Loucy (cell line): ENCODE measurements at regions not wholly inside any gene's neighbourhood (a gene's known extent, or its start where the extent isn't known, plus 50 kb on each side); places are given as distances from the start of the nearest gene placed in this dataset.
"Not testable (repeated sequence)": the region's sequence is repeated elsewhere in the genome, so short reads cannot be mapped to it uniquely, and the experiment has no call there.

ENCODE experiments used
- H2AFZ ChIP-seq: fragments of 200-600 bp; sonication (generic); 2 replicates; pipeline ENCODE4 v1.6.0; 2016; ENCODE audit warnings: antibody characterized with exemption, mild to moderate bottlenecking, low read length, moderate library complexity
- H3F3A ChIP-seq: fragments of 200-600 bp; 2 replicates; pipeline ENCODE4 v1.6.0; 2016; ENCODE audit warnings: antibody characterized with exemption, low read depth, mild to moderate bottlenecking
- H3K27me3 ChIP-seq: fragments of 200-600 bp; sonication (generic); 2 replicates; pipeline ENCODE4 v1.6.1; 2014; ENCODE audit warnings: low read length, mild to moderate bottlenecking; ENCODE audit not compliant: insufficient read depth, poor library complexity, severe bottlenecking
- H3K36me3 ChIP-seq: fragments of 200-600 bp; sonication (generic); 2 replicates; pipeline ENCODE4 v1.6.1; 2016; ENCODE audit warnings: low read length; ENCODE audit not compliant: insufficient read depth
- H3K4me1 ChIP-seq: fragments of 200-600 bp; sonication (generic); 2 replicates; pipeline ENCODE4 v1.5.1; 2014; ENCODE audit warnings: low read length, mild to moderate bottlenecking; ENCODE audit not compliant: insufficient read depth, poor library complexity, severe bottlenecking
- H3K4me2 ChIP-seq: fragments of 200-600 bp; sonication (generic); 2 replicates; pipeline ENCODE4 v1.6.0; 2014; ENCODE audit warnings: antibody characterized with exemption, low read length, low read depth, mild to moderate bottlenecking; ENCODE audit not compliant: poor library complexity, severe bottlenecking
- H3K4me3 ChIP-seq: fragments of 200-600 bp; sonication (generic); 2 replicates; pipeline ENCODE4 v1.5.1; 2014; ENCODE audit warnings: low read length, mild to moderate bottlenecking, mixed read lengths; ENCODE audit not compliant: poor library complexity, severe bottlenecking
- H3K79me2 ChIP-seq: fragments of 200-600 bp; sonication (generic); 2 replicates; pipeline ENCODE4 v1.6.1; 2014; ENCODE audit warnings: low read length; ENCODE audit not compliant: insufficient read depth
- H3K9ac ChIP-seq: fragments of 200-600 bp; sonication (generic); 2 replicates; pipeline ENCODE4 v1.6.0; 2014; ENCODE audit warnings: mild to moderate bottlenecking, low read depth, low read length, moderate library complexity; ENCODE audit not compliant: poor library complexity, severe bottlenecking
- H3K9me2 ChIP-seq: fragments of 200-600 bp; sonication (generic); replicated peaks from 2 replicates; pipeline ENCODE4 v1.6.1; 2016; ENCODE audit warnings: low read depth, low read length, mixed read lengths
- H3K9me3 ChIP-seq: fragments of 200-600 bp; sonication (generic); 2 replicates; pipeline ENCODE4 v1.6.1; 2014; ENCODE audit warnings: mild to moderate bottlenecking, antibody characterized with exemption, low read length, low read depth; ENCODE audit not compliant: insufficient read depth
- H4K20me1 ChIP-seq: fragments of 200-600 bp; sonication (generic); 2 replicates; pipeline ENCODE4 v1.6.0; 2014; ENCODE audit warnings: antibody characterized with exemption, low read length, mild to moderate bottlenecking; ENCODE audit not compliant: insufficient read depth, poor library complexity, severe bottlenecking
- CTCF ChIP-seq: fragments of 200-600 bp; sonication (generic); conservative IDR thresholded peaks from 2 replicates; pipeline ENCODE4 v1.5.1; 2014; ENCODE audit warnings: mild to moderate bottlenecking, antibody characterized with exemption, low read length
- EZH2phosphoT487 ChIP-seq: fragments of 200-600 bp; IDR thresholded peaks from 2 replicates; pipeline ENCODE4 v1.6.1; 2018; ENCODE audit warnings: antibody characterized with exemption, mild to moderate bottlenecking, moderate library complexity, borderline replicate concordance

DNA sequence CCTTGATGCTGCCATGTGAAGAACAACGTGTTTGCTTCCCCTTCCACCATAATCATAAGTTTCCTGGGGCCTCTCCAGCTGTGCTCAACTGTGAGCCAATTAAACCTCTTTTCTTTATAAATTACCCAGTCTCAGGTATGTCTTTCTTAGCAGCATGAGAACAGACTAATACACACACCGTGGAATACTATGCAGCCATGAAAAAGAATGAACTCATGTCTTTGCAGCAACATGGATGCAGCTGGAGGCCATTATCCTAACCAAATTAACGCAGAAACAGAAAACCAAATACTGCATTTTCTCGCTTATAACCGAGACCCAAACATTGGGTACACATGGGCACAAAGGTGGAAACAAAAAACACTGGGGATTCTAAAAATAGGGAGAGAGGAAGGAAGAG, 286.7 kb upstream of the MINDY3 start:
- Histone ChIP-seq H3K9me2 (no peaks in the 10 kb centered on the region), H3K36me3 (no peaks in the 10 kb centered on the region), H2AFZ (no peak overlapping the region), H3F3A (no peaks in the 10 kb centered on the region), H3K27me3 (no peaks in the 10 kb centered on the region), H3K79me2 (no peaks in the 10 kb centered on the region), H3K9me3 (no peaks in the 10 kb centered on the region), H3K4me1 (no peaks in the 10 kb centered on the region), H3K4me2 (no peak overlapping the region), H3K9ac (no peak overlapping the region), H4K20me1 (no peaks in the 10 kb centered on the region), H3K4me3 (no peak overlapping the region)
- TF ChIP-seq EZH2phosphoT487 (no peak), CTCF (no peak)

GRCh38 chr10:16155834-16156233, 281.0 kb upstream of the PTER start:
- no peaks in the 10 kb centered on the region for H3K79me2 ChIP-seq
- no peaks in the 10 kb centered on the region for H4K20me1 ChIP-seq
- no peaks in the 10 kb centered on the region for H3K36me3 ChIP-seq
- H3F3A ChIP-seq: no peaks in the 10 kb centered on the region
- no peak overlapping the region for H3K4me2 ChIP-seq
- no peaks in the 10 kb centered on the region for H3K9me3 ChIP-seq
- H3K9me2 ChIP-seq: no peaks in the 10 kb centered on the region
- H3K27me3 ChIP-seq: no peaks in the 10 kb centered on the region
- TF ChIP-seq EZH2phosphoT487: no peak
- TF ChIP-seq CTCF: peak; percentile 33
- no peak overlapping the region for H2AFZ ChIP-seq
- H3K4me3 ChIP-seq: no peak overlapping the region
- H3K4me1 ChIP-seq: no peaks in the 10 kb centered on the region
- H3K9ac ChIP-seq: no peak overlapping the region

DNA sequence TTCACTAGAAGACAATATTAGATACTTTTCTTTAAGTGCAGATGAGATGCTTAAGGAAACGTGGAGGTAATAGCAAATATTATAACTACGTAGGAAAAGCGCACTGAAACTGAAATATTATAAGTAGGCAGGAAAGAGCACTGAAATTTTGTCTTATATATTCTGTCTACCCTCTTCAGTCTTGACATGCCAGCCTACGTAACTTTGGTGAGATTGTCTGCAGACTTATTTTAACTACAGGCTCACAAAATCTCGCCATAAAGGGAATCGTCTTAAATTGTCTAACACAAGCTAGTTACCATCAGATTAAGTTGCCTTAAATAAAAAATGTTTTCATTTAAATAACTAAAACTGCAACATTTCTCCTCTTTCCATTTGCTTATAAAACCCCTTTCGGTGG, 280.1 kb upstream of the PTER start:
- no peaks in the 10 kb centered on the region for H3K36me3 ChIP-seq

GRCh38 chr10:16165067-16165466, 271.7 kb upstream of the PTER start:
- H3K4me1 ChIP-seq, H3K27me3 ChIP-seq, H3K9ac ChIP-seq: not testable (repeated sequence)

More for the DNA sequence above, 280.1 kb upstream of the PTER start:
- Histone ChIP-seq H4K20me1 (no peaks in the 10 kb centered on the region), H3K79me2 (no peaks in the 10 kb centered on the region), H3K4me3 (no peak overlapping the region), H3K27me3 (no peaks in the 10 kb centered on the region), H3F3A (no peaks in the 10 kb centered on the region), H2AFZ (no peak overlapping the region), H3K9me2 (no peaks in the 10 kb centered on the region), H3K4me2 (no peak overlapping the region), H3K9ac (no peak overlapping the region), H3K4me1 (no peaks in the 10 kb centered on the region), H3K9me3 (no peaks in the 10 kb centered on the region)
- TF ChIP-seq EZH2phosphoT487 (no peak), CTCF (no peak)

More at GRCh38 chr10:16165067-16165466, 271.7 kb upstream of the PTER start:
- not testable (repeated sequence) for H3K4me3 ChIP-seq, H3K9me2 ChIP-seq, H4K20me1 ChIP-seq, H3K79me2 ChIP-seq, H3F3A ChIP-seq, H3K9me3 ChIP-seq, H3K36me3 ChIP-seq, H2AFZ ChIP-seq, H3K4me2 ChIP-seq
